ENCODE measurements at regions not wholly inside any gene's neighbourhood (a gene's known extent, or its start where the extent isn't known, plus 50 kb on each side); places are given as distances from the start of the nearest gene placed in this dataset.

DNA sequence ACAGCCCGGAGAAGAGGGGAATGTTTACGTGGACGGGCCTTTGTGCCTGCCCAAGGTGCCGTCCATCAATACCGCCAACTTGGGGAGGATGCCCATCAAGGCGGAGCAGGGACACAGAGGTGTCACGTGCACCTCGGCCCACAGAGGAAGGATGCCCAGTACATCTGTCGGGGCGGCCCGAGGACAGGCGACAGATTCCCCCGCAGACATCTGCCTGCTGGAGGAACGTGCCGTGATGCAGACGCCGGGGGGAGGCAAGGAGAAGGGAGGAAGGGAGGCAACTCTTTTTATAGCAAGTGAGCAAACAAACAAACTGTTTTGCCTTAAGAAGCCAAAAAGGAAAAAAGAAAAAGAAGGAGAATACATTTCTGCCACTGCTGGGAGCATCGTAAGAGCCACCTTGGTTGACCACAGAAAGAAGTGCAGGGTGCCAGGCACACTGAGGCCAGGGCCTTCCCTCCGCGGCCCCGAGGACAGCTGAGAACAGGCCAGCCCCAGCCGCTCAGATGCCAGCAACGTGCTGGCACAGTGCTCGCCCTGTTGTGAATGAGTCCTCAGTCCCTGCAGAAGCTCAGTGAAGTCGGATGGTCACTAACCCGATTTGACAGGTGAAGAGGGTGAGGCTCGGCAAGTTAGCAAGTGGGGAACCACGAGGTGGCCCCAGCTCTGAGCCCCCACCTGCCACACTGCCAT is 146.4 kb downstream of the RBFOX3 start:
- H3K27me3 ChIP-seq, result peaks cover 0 to 55% of the 10 kb centered on the region in 2 donors
- no peak overlapping the region for H3K4me3 ChIP-seq
- no peak for DNase-seq
- H3K9me3 ChIP-seq, result no peaks in the 10 kb centered on the region
- intact Hi-C loops (cut with DNase I; ENCODE audit: low total_unique reads), result no loop called here
- H3K36me3 ChIP-seq, result no peaks in the 10 kb centered on the region
- H3K4me1 ChIP-seq, result no peaks in the 10 kb centered on the region
- TF ChIP-seq, protein P1, sequence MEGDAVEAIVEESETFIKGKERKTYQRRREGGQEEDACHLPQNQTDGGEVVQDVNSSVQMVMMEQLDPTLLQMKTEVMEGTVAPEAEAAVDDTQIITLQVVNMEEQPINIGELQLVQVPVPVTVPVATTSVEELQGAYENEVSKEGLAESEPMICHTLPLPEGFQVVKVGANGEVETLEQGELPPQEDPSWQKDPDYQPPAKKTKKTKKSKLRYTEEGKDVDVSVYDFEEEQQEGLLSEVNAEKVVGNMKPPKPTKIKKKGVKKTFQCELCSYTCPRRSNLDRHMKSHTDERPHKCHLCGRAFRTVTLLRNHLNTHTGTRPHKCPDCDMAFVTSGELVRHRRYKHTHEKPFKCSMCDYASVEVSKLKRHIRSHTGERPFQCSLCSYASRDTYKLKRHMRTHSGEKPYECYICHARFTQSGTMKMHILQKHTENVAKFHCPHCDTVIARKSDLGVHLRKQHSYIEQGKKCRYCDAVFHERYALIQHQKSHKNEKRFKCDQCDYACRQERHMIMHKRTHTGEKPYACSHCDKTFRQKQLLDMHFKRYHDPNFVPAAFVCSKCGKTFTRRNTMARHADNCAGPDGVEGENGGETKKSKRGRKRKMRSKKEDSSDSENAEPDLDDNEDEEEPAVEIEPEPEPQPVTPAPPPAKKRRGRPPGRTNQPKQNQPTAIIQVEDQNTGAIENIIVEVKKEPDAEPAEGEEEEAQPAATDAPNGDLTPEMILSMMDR (IDR thresholded peaks at IDR 0.05), result no peak
- no peak overlapping the region for H3K27ac ChIP-seq

DNA sequence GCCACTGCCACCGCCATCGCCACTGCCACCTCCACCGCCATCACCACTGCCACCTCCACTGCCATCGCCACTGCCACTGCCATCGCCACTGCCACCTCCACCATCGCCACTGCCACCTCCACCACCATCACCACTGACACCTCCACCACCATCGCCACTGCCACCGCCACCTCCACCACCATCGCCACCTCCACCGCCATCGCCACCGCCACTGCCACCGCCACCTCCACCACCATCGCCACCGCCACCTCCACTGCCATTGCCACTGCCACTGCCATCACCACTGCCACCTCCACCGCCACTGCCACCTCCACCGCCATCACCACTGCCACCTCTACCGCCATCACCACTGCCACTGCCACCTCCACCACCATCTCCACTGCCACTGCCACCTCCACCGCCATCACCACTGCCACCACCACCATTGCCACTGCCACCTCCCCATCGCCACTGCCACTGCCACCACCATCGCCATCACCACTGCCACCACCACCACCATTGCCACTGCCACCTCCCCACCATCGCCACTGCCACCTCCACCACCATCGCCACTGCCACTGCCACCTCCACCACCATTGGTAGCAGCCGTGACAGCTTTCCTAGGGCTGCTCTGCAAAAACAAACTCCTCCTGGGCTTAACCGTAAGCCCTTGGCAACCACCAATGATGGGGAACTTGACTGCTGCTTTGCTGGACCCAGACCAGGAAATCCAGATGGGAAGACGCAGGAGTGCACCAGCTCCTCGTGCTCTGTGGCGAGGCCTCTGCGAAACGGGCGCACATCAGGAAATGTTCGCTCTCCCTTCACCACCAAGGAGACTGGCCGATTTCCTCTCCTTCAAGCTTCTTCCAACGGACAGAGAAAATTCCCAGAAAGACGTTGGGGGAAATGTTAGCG is 147.2 kb downstream of the RBFOX3 start:
- H3K36me3 ChIP-seq, result no peaks in the 10 kb centered on the region
- no peak overlapping the region for H3K27ac ChIP-seq
- H3K4me3 ChIP-seq, result no peak overlapping the region
- no peaks in the 10 kb centered on the region for H3K4me1 ChIP-seq
- TF ChIP-seq, protein P1 (IDR thresholded peaks at IDR 0.05), result no peak
- peaks cover 0 to 53% of the 10 kb centered on the region in 2 donors for H3K27me3 ChIP-seq
- H3K9me3 ChIP-seq, result no peaks in the 10 kb centered on the region
- no peak for DNase-seq
- intact Hi-C loops (cut with DNase I; ENCODE audit: low total_unique reads), result no loop called here

DNA sequence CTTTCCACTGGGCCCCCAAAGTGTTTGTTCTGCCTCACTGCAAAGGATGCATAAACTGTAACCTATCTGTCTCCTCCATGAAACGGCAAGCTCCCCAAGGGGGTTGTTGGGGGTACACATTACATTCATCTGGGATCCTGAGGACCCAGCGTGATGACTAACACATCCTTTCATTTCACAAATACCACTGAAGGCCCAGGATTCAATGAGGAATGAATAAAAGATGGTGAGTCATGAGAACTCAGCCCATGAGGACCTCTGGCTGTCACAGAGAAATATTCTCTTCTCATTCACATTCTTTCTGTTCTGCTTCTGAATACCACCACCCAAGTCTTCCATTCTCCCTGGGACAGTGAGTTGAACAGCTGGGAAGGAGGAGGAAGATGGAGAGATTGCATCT is 149.8 kb downstream of the RBFOX3 start:
- DNase-seq, result no peak
- TF ChIP-seq, protein P1 (IDR thresholded peaks at IDR 0.05), result no peak
- H3K36me3 ChIP-seq, result no peaks in the 10 kb centered on the region
- peaks cover 0 to 45% of the 10 kb centered on the region in 2 donors for H3K27me3 ChIP-seq
- no peaks in the 10 kb centered on the region for H3K4me1 ChIP-seq
- intact Hi-C loops (cut with DNase I; ENCODE audit: low total_unique reads), result no loop called here
- H3K9me3 ChIP-seq, result no peaks in the 10 kb centered on the region
- no peak overlapping the region for H3K27ac ChIP-seq
- H3K4me3 ChIP-seq, result no peak overlapping the region

DNA sequence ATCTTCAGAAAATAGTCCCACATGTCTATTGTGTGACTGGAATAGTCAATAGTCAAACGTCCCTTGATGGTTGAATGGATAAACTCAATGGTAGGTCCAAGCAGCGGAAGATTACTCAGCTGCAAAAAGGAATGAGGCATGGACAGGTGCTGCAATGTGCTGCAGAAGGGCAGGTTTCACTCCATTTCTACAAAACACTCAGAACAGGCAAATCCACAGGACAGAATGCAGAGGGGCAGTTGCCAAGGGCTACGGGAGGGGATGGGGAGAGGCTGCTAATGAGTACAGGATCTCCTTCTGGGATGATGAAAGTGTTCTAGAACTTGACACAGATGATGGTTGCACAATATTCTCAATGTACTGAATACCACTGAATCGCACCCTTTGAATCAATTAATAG is 151.0 kb downstream of the RBFOX3 start:
- no peak overlapping the region for H3K4me3 ChIP-seq
- TF ChIP-seq, protein P1 (IDR thresholded peaks at IDR 0.05), result no peak
- H3K27ac ChIP-seq, result no peak overlapping the region
- no peak for DNase-seq
- no peaks in the 10 kb centered on the region for H3K36me3 ChIP-seq
- intact Hi-C loops (cut with DNase I; ENCODE audit: low total_unique reads), result no loop called here
- no peaks in the 10 kb centered on the region for H3K4me1 ChIP-seq
- H3K27me3 ChIP-seq, result peaks cover 0 to 43% of the 10 kb centered on the region in 2 donors
- no peaks in the 10 kb centered on the region for H3K9me3 ChIP-seq

DNA sequence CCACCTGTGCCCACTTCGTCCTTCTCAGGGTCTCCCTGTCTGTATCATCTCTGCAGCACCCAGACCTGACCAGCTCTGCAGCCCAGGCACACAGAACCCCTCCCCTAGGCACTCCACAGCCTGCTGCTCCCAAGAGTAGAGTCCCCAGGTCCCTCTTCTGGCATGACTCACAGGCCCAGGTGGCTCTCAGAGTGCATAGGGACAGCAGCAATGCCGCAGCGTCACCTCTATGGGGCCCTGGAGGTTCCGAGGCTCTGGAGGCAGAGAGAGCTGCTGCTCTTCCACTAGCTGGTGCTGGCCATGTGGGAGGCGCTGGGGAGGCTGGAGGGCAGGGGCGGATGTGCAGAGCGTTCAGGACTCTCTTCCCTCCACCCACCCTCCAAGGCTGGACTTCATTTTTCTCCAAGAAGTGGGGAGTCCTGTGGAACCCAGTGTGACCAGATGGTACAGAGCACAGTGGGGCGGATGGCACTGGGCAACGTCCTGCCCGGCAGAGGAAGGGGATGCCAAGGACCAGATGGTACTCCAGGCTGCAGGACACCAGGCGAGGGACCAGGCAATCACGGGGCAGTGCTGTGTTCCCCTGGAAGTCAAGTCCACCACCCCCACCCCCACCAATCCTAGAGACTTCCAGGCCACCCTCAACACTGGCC is 151.7 kb downstream of the RBFOX3 start:
- H3K9me3 ChIP-seq, result no peaks in the 10 kb centered on the region
- no peak overlapping the region for H3K4me3 ChIP-seq
- no peaks in the 10 kb centered on the region for H3K4me1 ChIP-seq
- intact Hi-C loops (cut with DNase I; ENCODE audit: low total_unique reads), result no loop called here
- DNase-seq, result no peak
- peaks cover 0 to 43% of the 10 kb centered on the region in 2 donors for H3K27me3 ChIP-seq
- H3K36me3 ChIP-seq, result no peaks in the 10 kb centered on the region
- H3K27ac ChIP-seq, result no peak overlapping the region
- TF ChIP-seq, protein P1 (IDR thresholded peaks at IDR 0.05), result no peak
